Smooth muscle cell of the brain vasculature (primary cell): ENCODE measurements at regions not wholly inside any gene's neighbourhood (a gene's known extent, or its start where the extent isn't known, plus 50 kb on each side); places are given as distances from the start of the nearest gene placed in this dataset.
"Not testable (repeated sequence)": the region's sequence is repeated elsewhere in the genome, so short reads cannot be mapped to it uniquely, and the experiment has no call there.

ENCODE experiments used
- DNase-seq: peaks from one replicate; pipeline ENCODE4 v3.0.0-alpha.2; 2012; ENCODE audit warnings: low read depth, low spot score

DNA sequence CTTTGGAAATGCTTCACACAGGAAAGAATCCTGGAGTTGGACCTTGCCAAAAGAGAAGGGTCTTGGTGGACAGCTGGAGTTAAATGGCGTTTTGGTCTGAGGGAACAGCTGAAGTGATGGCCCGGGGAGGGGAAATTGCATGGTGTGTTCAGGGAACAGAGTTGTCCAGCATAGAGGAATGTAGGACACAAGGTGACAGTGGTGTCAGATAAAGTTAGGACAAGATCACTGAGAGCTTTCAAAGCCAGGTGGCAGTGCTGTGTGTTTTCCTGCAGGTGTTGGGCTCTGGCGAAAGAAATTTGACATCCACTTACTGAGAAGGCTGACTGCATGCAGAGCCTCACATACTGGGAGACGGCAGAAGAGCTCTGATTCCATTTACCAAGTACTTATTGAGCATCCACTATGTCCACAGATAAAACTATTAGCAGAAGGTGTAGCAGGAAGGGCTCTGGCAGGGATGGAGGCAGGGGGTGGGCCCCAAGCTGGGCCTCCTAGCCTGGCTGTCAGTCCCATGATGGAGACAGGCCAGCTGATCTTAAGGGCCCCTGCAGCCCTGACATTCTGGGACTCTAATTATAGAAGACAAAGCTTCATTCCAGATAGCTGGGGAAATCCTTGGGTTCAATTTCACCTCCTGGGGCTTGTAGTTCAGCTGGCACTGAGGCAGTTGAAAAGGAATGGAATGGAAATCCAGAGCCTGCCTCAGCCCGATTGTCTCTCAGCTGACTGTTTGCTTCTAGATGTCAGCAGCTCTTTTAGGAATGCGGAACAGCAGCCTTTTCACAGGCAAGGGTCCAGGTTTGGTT lies 150.2 kb upstream of the MAMLD1 start:
- no peak for DNase-seq

DNA sequence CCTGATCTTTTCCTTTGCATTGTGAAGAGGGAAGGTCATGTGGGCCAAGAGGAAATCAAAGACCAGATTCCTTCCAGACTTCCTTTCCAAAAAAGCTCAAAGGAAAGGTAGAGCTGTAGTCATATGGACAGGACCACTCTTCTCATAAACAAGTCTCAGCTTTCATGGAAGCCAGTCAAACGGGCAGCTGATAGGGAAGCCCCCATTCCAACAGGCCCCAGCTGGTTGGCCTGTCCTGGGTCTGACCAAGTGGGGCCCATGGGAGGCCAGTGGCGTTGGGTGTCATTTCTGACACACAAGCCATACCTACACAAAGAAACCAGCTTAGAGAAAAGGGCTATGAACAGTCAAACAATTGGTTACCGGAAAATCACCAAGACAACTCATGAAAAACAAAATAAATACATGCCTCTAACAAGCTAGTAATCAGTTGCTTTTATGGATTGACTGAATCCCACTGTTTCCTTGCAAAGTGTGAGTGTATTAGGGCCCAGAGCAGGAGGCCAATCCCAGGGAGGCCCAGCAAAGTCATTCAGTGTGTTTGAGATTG lies 149.6 kb upstream of the MAMLD1 start:
- no peak for DNase-seq

- not testable (repeated sequence) for DNase-seq
Observed at GRCh38 chrX:150216000-150216399, 147.1 kb upstream of the MAMLD1 start.

DNA sequence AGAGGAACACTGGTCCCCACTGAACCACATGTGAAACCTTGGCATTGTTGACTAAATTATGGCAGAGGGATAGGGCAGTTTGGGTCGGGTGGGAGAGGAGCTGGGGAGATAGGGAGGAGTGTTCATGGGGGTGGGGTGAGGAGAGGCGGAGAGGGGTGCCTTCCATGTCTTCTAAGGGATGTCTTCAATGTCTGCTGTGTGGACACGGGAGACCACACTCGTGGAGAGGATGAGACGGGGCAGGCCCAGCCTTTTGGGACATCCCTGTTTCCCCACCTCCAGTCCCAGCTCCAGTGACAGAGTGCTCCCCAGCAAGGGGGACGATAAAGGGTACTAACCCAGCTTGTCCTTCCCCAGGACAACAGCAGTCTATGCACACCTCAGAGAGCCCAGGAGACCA lies 146.4 kb upstream of the MAMLD1 start:
- DNase-seq, result no peak

GRCh38 chrX:150217609-150218008 lies 145.5 kb upstream of the MAMLD1 start:
- DNase-seq, result no peak

- no peak for DNase-seq
Observed at GRCh38 chrX:150219374-150220185, 143.5 kb upstream of the MAMLD1 start.

GRCh38 chrX:150223176-150224015 lies 139.7 kb upstream of the MAMLD1 start:
- DNase-seq, result no peak

DNA sequence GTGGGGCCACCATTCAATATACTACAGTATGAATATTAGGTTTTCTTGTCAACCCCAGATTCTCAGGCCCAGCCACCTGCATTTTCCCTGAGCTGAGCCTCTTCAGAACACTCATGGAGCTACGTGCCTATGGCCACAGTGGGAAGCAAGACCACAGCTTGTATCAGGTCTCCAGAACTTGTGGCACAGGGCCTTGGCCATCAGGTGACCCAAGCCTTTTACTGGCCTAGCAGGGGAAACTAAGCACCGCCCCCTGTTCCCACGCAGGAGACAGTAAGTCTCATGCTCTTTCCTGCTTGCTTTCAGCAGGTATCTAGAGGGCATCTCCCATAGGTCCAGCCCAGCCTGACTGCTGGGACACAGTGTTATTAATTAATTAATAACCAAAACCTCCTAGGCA lies 138.4 kb upstream of the MAMLD1 start:
- DNase-seq, result no peak

- no peak for DNase-seq
Observed at GRCh38 chrX:150225266-150225665, 137.9 kb upstream of the MAMLD1 start.

DNA sequence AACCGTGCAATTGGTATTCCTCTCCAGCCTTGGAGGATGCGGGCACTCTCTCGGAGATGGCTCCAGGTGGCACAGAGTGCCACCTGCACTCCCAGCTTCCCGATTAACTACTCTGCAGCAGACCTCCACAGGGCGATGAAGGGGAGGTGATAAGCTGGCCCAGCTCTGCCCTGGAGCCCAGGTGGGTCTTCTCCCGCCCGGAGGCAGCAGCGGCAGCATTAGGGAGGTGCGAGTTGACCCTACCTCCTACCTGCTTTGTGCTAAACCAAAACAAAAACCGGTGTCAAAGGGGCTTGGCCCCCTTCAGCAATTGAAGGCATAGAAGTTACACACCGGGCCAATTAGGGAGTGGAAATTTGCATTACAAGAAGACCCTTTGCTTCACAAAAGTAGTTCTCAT lies 137.4 kb upstream of the MAMLD1 start:
- DNase-seq, result no peak

DNA sequence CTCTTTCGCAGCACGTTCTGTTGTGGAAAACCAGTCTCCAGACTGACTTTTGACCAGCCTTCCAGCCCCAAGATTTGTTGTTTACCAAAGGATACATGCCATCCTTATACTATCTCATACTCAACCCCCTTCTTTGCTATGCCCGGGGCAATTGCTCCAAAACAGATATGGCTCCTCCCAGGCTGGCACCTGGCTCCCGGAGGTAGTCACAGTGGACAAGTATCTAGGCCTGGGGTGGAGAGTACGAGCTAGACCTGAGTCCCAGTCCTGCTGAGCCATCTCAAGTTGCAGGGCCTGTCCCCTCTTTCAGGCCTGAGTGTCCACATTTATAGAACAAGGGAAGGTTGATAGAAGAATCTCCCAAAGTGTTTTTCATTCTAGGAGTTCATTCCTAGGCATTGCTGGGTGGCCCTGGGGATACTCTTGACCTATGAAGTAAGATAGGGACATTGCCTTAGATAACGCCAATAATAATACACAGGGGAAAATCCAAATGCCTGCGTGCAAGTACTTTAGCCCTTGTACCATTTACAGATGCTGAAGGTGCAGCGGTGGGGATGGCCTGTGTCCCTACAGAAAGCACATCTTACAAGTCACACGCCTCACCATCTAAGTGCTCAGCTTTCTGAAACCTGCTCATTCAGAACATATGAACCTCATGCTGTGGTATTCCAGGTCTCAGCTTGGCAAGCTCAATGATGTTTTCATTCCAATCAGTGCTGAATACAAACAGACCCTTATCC lies 136.7 kb upstream of the MAMLD1 start:
- DNase-seq, result no peak

- no peak for DNase-seq
Observed at GRCh38 chrX:150227321-150227860, 135.7 kb upstream of the MAMLD1 start.

DNA sequence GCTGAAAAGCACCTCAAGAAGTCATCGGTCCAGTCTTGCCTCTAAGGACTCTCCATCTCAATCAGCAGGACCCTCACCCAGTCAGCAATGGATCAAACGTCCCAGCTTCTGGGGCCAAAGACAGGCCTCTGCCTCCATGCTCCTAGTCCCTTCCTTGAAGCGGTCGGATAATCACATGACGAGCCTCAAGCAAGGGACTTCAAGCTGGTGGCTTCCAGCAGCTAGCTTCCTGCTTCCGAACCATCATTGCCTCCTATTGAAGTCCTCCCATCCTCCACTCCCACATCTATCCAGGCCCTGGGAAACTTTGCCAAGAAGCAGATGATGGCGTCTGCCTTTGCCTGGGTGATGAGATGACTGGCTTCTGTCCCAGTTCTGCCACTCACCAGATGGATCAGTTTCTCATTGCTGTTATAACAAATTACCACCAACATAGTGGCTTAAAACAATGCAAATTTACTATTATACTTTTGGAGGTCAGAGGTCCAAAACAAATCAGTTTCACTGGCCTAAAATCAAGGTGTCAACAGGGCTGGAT lies 135.2 kb upstream of the MAMLD1 start:
- no peak for DNase-seq

- no peak for DNase-seq
Observed at GRCh38 chrX:150228431-150228830, 134.7 kb upstream of the MAMLD1 start.

GRCh38 chrX:150229030-150229429 lies 134.1 kb upstream of the MAMLD1 start:
- no peak for DNase-seq

DNA sequence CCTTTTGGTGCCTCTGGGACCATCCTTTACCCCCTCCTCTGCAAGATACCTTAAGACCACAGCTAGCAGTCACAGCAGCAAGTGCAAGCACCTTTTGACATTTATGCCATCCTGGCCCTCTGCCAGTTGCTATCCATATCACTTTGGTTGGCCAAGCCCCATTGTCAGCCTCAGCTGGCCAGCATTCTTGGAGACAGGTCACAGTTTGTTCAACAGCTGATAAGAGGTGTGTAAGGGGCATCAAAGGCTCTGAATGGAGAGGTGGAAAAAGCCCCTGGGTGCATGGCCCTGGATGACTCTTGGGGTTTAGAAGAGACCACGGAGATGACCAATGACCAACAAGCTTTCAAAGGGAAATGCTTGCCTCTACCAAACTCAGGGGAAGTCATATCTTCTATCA lies 133.6 kb upstream of the MAMLD1 start:
- no peak for DNase-seq

DNA sequence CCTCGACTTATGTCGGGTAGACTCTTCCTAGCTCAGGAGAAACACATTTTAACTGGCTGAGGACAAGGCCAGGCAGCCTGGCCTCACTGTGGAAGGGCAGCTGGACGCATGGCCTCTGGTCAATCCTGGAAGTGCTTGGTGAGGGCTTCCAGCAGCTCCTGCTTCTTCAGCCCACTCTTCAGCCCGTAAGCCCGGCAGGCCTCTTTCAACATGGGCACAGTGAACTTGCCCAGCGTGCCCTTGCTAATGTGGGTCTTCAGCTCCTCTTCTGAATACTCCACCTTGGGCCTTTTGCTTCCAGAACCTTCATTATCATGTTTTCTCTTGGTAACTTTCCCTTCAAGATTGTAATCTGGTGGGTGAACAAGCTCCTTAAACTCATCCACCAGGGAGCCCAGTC lies 132.2 kb upstream of the MAMLD1 start:
- not testable (repeated sequence) for DNase-seq

DNA sequence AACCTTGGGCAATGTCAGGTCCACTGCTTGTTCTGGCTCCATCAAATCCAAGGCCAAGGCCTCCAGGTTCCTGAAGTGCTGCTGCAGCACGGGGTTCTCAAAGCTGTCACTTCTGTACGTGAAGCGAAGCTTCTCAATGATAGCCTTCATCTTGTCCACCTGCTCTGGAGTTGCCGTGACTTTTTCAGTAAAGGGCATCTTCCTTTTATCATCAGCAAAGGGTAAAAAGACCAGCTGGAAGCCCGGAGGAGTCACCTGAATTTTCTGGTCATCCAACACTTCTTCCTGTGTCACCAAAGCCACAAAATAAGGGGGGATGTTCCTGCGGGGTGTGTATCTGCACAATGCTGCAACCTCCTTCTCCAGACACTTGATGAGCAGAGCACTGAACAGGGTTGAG lies 131.7 kb upstream of the MAMLD1 start:
- not testable (repeated sequence) for DNase-seq

- DNase-seq, result not testable (repeated sequence)
Observed at GRCh38 chrX:150232222-150232621, 130.9 kb upstream of the MAMLD1 start.

- DNase-seq, result no peak
Observed at GRCh38 chrX:150234126-150234525, 129.0 kb upstream of the MAMLD1 start.
